ENCODE measurements at regions not wholly inside any gene's neighbourhood (a gene's known extent, or its start where the extent isn't known, plus 50 kb on each side); places are given as distances from the start of the nearest gene placed in this dataset.

GRCh38 chr13:63541336-63541735 is 2125.7 kb upstream of the PCDH20 start:
- no peak for DNase-seq (ENCODE audit: extremely low read depth, low read depth)

GRCh38 chr13:63540061-63540460 is 2124.4 kb upstream of the PCDH20 start:
- TF ChIP-seq CTCF (IDR thresholded peaks at IDR 0.05; ENCODE audit: low read depth, low read length) = no peak
- no peak for DNase-seq (ENCODE audit: extremely low read depth, low read depth)

More at GRCh38 chr13:63541336-63541735, 2125.7 kb upstream of the PCDH20 start:
- TF ChIP-seq CTCF (IDR thresholded peaks at IDR 0.05; ENCODE audit: low read depth, low read length) = no peak

- TF ChIP-seq CTCF (IDR thresholded peaks at IDR 0.05; ENCODE audit: low read depth, low read length) = no peak
- peak; percentile 62 for DNase-seq (ENCODE audit: extremely low read depth, low read depth)
These were observed 2101.7 kb upstream of the PCDH20 start for GRCh38 chr13:63517371-63517770.

- TF ChIP-seq CTCF (IDR thresholded peaks at IDR 0.05; ENCODE audit: low read depth, low read length) = no peak
- DNase-seq (ENCODE audit: extremely low read depth, low read depth) = no peak
These were observed 2100.5 kb upstream of the PCDH20 start for GRCh38 chr13:63516124-63516523.

GRCh38 chr13:63514886-63515285 is 2099.2 kb upstream of the PCDH20 start:
- no peak for TF ChIP-seq CTCF (IDR thresholded peaks at IDR 0.05; ENCODE audit: low read depth, low read length)
- DNase-seq (ENCODE audit: extremely low read depth, low read depth) = no peak

- no peak for TF ChIP-seq CTCF (IDR thresholded peaks at IDR 0.05; ENCODE audit: low read depth, low read length)
- no peak for DNase-seq (ENCODE audit: extremely low read depth, low read depth)
These were observed 2096.4 kb upstream of the PCDH20 start for GRCh38 chr13:63512095-63512494.

GRCh38 chr13:63501702-63502101 is 2086.1 kb upstream of the PCDH20 start:
- no peak for TF ChIP-seq CTCF (IDR thresholded peaks at IDR 0.05; ENCODE audit: low read depth, low read length)

More at GRCh38 chr13:63501702-63502101, 2086.1 kb upstream of the PCDH20 start:
- DNase-seq (ENCODE audit: extremely low read depth, low read depth) = no peak

All from AG09319 (cell line).